ENCODE measurements at regions not wholly inside any gene's neighbourhood (a gene's known extent, or its start where the extent isn't known, plus 50 kb on each side); places are given as distances from the start of the nearest gene placed in this dataset.

DNA sequence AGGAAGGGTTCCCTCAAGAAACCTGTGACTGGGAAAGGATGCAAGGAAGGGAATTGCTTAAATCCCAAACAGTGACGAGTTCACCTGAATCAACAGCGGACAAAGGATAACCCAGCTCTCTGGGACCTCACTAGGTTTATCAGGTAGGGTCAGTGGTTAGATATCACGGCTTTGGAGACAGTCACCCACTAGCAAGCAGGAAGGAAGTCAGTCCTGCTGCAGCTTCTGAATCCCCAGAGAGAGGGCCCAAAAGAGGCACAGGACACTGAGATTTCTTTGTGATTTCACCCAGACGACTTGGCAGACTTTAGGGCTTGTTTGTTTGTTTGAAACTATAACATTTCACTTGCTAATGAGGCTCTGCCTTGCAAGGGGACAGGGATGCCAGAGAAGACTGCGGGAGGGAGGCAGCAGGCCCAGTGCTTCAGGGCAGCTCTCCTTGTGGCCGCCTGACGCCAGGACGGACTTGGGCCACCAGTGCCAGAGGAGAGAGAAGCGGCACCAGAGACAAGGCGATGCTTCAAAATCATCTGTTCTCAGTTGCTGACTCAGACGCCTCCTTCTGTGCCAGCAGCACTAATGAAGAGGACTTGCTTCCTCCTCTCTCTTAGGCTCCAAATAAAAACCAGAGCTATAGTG, 275.6 kb upstream of the SLC30A5 start:
- no peaks in the 10 kb centered on the region for H4K20me1 ChIP-seq (ENCODE audit: insufficient read depth, low read length)
- no peak overlapping the region for H3K9ac ChIP-seq (ENCODE audit: low read length)
- no peaks in the 10 kb centered on the region for H3K27me3 ChIP-seq (ENCODE audit: insufficient read depth, low read length)
- H3F3A ChIP-seq (ENCODE audit: insufficient read depth, low read length): no peaks in the 10 kb centered on the region
- no peak overlapping the region for H2AFZ ChIP-seq (ENCODE audit: low read length)
- no peaks in the 10 kb centered on the region for H3K36me3 ChIP-seq (ENCODE audit: insufficient read depth, low read length)
- no peaks in the 10 kb centered on the region; the same call in 1 of the 2 replicates for H3K9me2 ChIP-seq (ENCODE audit: low read depth, low read length)
- H3K4me2 ChIP-seq (ENCODE audit: low read length): no peak overlapping the region
- H3K27ac ChIP-seq (ENCODE audit: low read depth, low read length, poor library complexity, severe bottlenecking): no peak overlapping the region
- H3K79me2 ChIP-seq (ENCODE audit: insufficient read depth, low read length): no peaks in the 10 kb centered on the region
- no peaks in the 10 kb centered on the region for H3K4me1 ChIP-seq (ENCODE audit: insufficient read depth, low read length, severe bottlenecking)
- H3K9me3 ChIP-seq (ENCODE audit: low read length): no peaks in the 10 kb centered on the region
- H3K4me3 ChIP-seq (ENCODE audit: low read depth, low read length, poor library complexity, severe bottlenecking): no peak overlapping the region
- TF ChIP-seq, protein P1, sequence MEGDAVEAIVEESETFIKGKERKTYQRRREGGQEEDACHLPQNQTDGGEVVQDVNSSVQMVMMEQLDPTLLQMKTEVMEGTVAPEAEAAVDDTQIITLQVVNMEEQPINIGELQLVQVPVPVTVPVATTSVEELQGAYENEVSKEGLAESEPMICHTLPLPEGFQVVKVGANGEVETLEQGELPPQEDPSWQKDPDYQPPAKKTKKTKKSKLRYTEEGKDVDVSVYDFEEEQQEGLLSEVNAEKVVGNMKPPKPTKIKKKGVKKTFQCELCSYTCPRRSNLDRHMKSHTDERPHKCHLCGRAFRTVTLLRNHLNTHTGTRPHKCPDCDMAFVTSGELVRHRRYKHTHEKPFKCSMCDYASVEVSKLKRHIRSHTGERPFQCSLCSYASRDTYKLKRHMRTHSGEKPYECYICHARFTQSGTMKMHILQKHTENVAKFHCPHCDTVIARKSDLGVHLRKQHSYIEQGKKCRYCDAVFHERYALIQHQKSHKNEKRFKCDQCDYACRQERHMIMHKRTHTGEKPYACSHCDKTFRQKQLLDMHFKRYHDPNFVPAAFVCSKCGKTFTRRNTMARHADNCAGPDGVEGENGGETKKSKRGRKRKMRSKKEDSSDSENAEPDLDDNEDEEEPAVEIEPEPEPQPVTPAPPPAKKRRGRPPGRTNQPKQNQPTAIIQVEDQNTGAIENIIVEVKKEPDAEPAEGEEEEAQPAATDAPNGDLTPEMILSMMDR (IDR thresholded peaks at IDR 0.05; ENCODE audit: low read length): no peak
- TF ChIP-seq EZH2 (IDR thresholded peaks at IDR 0.05; ENCODE audit: borderline replicate concordance, low read length): no peak

DNA sequence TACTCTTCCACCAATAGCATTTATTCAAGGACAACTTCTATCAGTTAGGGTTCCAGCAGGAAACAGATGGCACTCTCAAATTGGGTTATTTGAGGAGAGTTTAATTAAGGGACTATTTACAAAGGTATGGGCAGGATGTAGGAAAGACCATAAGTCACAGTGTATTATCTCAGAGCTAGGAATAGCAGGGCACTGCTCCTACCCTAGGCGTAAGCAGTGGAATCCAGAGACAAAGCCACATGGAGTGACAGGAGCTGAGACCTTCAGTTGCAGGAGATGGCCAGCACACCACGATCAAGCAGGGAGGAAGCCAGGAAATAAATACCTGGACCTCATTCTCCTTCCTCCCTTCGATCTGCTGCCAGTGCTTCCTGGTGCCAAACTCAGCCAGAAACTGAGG, 274.9 kb upstream of the SLC30A5 start:
- Histone ChIP-seq H3K4me1 (ENCODE audit: insufficient read depth, low read length, severe bottlenecking) (no peaks in the 10 kb centered on the region), H3F3A (ENCODE audit: insufficient read depth, low read length) (no peaks in the 10 kb centered on the region), H3K9ac (ENCODE audit: low read length) (no peak overlapping the region), H3K27ac (ENCODE audit: low read depth, low read length, poor library complexity, severe bottlenecking) (no peak overlapping the region), H3K27me3 (ENCODE audit: insufficient read depth, low read length) (no peaks in the 10 kb centered on the region), H3K79me2 (ENCODE audit: insufficient read depth, low read length) (no peaks in the 10 kb centered on the region), H3K4me2 (ENCODE audit: low read length) (no peak overlapping the region), H3K9me2 (ENCODE audit: low read depth, low read length) (no peaks in the 10 kb centered on the region; the same call in 1 of the 2 replicates), H2AFZ (ENCODE audit: low read length) (no peak overlapping the region), H3K4me3 (ENCODE audit: low read depth, low read length, poor library complexity, severe bottlenecking) (no peak overlapping the region), H3K36me3 (ENCODE audit: insufficient read depth, low read length) (no peaks in the 10 kb centered on the region), H4K20me1 (ENCODE audit: insufficient read depth, low read length) (no peaks in the 10 kb centered on the region), H3K9me3 (ENCODE audit: low read length) (no peaks in the 10 kb centered on the region)
- TF ChIP-seq EZH2 (IDR thresholded peaks at IDR 0.05; ENCODE audit: borderline replicate concordance, low read length): no peak
- TF ChIP-seq, protein P1 (IDR thresholded peaks at IDR 0.05; ENCODE audit: low read length): no peak

DNA sequence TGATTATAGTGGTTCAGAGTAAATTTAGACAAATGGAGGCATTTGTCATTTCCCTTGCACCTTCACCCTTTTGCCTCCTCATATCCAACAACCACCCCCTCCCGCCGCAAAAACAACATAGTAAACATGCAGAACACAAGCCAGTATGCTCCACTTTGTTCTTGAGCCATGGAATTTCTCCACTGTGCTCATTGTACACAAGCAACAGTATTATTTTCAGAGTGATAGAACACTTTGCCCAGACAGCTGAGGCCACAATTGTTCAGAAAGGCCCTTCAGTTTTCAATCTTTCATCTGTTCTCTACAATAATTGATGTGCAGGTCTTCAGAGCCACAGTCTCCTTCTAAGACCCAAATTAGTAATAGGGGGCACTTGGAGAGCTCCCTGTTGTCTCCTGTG, 272.8 kb upstream of the SLC30A5 start:
- Histone ChIP-seq H3K9me2 (ENCODE audit: low read depth, low read length) (no peaks in the 10 kb centered on the region; the same call in 1 of the 2 replicates), H3F3A (ENCODE audit: insufficient read depth, low read length) (no peaks in the 10 kb centered on the region), H3K9me3 (ENCODE audit: low read length) (no peaks in the 10 kb centered on the region), H3K36me3 (ENCODE audit: insufficient read depth, low read length) (no peaks in the 10 kb centered on the region), H3K9ac (ENCODE audit: low read length) (no peak overlapping the region), H3K27ac (ENCODE audit: low read depth, low read length, poor library complexity, severe bottlenecking) (no peak overlapping the region), H3K79me2 (ENCODE audit: insufficient read depth, low read length) (no peaks in the 10 kb centered on the region), H2AFZ (ENCODE audit: low read length) (no peak overlapping the region), H3K27me3 (ENCODE audit: insufficient read depth, low read length) (no peaks in the 10 kb centered on the region), H3K4me1 (ENCODE audit: insufficient read depth, low read length, severe bottlenecking) (no peaks in the 10 kb centered on the region), H4K20me1 (ENCODE audit: insufficient read depth, low read length) (no peaks in the 10 kb centered on the region), H3K4me2 (ENCODE audit: low read length) (no peak overlapping the region), H3K4me3 (ENCODE audit: low read depth, low read length, poor library complexity, severe bottlenecking) (no peak overlapping the region)
- TF ChIP-seq EZH2 (IDR thresholded peaks at IDR 0.05; ENCODE audit: borderline replicate concordance, low read length): no peak
- TF ChIP-seq, protein P1 (IDR thresholded peaks at IDR 0.05; ENCODE audit: low read length): no peak
